Upper lobe of left lung (tissue), 6 donors: ENCODE measurements at regions not wholly inside any gene's neighbourhood (a gene's known extent, or its start where the extent isn't known, plus 50 kb on each side); places are given as distances from the start of the nearest gene placed in this dataset.

Source experiments
- ATAC-seq, 2 donors: fragments of 200-7000 bp; cut with Tn5 transposase; one replicate each; pipeline ENCODE4 v1.9.1; 2022; ENCODE audit warnings: mild to moderate bottlenecking in 2 of 2, moderate library complexity in 2 of 2; ENCODE audit not compliant: low FRiP score in 2 of 2
- DNase-seq, 2 donors: peaks; one replicate each; pipeline ENCODE4 v3.0.0-alpha.2; 2019 to 2020
- H3K27ac ChIP-seq, 4 donors: fragments of 200-600 bp; sonication (generic); one replicate each; pipeline ENCODE4 v1.5.1; 2016 to 2019
- H3K27me3 ChIP-seq, 4 donors: fragments of 200-600 bp; sonication (generic); one replicate each; pipeline ENCODE4 v1.5.1; 2017 to 2019
- H3K36me3 ChIP-seq, 4 donors: fragments of 200-600 bp; sonication (generic); one replicate each; pipeline ENCODE4 v1.5.1; 2016 to 2019
- H3K4me1 ChIP-seq, 4 donors: fragments of 200-600 bp; sonication (generic); one replicate each; pipeline ENCODE4 v1.5.1; 2018 to 2019
- H3K4me3 ChIP-seq, 4 donors: fragments of 200-600 bp; sonication (generic); one replicate each; pipeline ENCODE4 v1.5.1; 2017 to 2019; ENCODE audit warnings: mild to moderate bottlenecking in 2 of 4, moderate library complexity in 1 of 4
- H3K9me3 ChIP-seq, 4 donors: fragments of 200-600 bp; sonication (generic); one replicate each; pipeline ENCODE4 v1.5.1; 2018 to 2019
- EP300 ChIP-seq, 4 donors: sonication (generic); formaldehyde crosslinking; IDR thresholded peaks; one replicate each; pipeline ENCODE4 v1.5.1; 2017; ENCODE audit warnings: antibody characterized with exemption in 4 of 4, control low read depth in 2 of 4
- POLR2A ChIP-seq, 4 donors: fragments of 450-650 bp; IDR thresholded peaks; one replicate each; pipeline ENCODE4 v1.5.1; 2016 to 2017; ENCODE audit warnings: antibody characterized with exemption in 4 of 4, mild to moderate bottlenecking in 2 of 4
- POLR2AphosphoS5 ChIP-seq, 2 donors: sonication (generic); formaldehyde crosslinking; IDR thresholded peaks; one replicate each; pipeline ENCODE4 v1.5.1; 2017; ENCODE audit warnings: antibody characterized with exemption in 2 of 2
- WGBS, 2 donors: methylation state at CpG; one replicate each; pipeline ENCODE4 v1.1.5; 2017 to 2018; 5-methylcytosine and 5-hydroxymethylcytosine counted together
- TF ChIP-seq, protein P1 (sequence below), 6 experiments: fragments of 450-650 bp in 4 of 6; fragments of 200-600 bp in 2 of 6; sonication (generic) in 2 of 6; IDR thresholded peaks; one replicate each; pipeline ENCODE4 v1.5.1; 2016 to 2019; ENCODE audit warnings: antibody characterized with exemption in 6 of 6
- donor health status: DM: no; HTN: no; CAD: no; lungs with moderate emphysema.
- donor health status: DM: no; HTN: yes; CAD: no; lungs with severe emphysema.

DNA sequence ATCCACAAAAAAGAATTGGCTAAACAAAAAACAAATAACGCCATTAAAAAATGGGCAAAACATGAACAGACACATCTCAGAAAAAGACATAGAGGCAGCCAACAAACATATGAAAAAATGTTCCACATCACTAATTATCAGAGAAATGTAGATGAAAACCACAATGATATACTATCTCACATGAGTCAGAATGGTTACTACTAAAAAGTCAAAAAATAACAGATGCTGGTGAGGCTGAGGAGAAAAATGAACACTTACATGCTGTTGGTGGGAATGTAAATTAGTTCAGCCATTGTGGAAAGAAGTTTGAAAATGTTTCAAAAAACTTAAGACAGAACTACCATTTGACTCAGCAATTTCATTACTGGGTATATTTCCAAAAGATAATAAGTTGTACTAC, 430.1 kb upstream of the JAG1 start:
- ATAC-seq (no peak), DNase-seq (no peak)
- H3K27ac ChIP-seq: no peak overlapping the region
- 86 to 93% methylated on average over 1 of the region's 1 CpG for WGBS, 2 donors
- H3K36me3 ChIP-seq: no peaks in the 10 kb centered on the region
- H3K27me3 ChIP-seq: no peaks in the 10 kb centered on the region
- TF ChIP-seq, protein P1, sequence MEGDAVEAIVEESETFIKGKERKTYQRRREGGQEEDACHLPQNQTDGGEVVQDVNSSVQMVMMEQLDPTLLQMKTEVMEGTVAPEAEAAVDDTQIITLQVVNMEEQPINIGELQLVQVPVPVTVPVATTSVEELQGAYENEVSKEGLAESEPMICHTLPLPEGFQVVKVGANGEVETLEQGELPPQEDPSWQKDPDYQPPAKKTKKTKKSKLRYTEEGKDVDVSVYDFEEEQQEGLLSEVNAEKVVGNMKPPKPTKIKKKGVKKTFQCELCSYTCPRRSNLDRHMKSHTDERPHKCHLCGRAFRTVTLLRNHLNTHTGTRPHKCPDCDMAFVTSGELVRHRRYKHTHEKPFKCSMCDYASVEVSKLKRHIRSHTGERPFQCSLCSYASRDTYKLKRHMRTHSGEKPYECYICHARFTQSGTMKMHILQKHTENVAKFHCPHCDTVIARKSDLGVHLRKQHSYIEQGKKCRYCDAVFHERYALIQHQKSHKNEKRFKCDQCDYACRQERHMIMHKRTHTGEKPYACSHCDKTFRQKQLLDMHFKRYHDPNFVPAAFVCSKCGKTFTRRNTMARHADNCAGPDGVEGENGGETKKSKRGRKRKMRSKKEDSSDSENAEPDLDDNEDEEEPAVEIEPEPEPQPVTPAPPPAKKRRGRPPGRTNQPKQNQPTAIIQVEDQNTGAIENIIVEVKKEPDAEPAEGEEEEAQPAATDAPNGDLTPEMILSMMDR (IDR thresholded peaks at IDR 0.05): no peak
- no peak for TF ChIP-seq POLR2AphosphoS5 (IDR thresholded peaks at IDR 0.05)
- no peaks in the 10 kb centered on the region for H3K9me3 ChIP-seq
- H3K4me3 ChIP-seq: no peak overlapping the region
- no peaks in the 10 kb centered on the region for H3K4me1 ChIP-seq

DNA sequence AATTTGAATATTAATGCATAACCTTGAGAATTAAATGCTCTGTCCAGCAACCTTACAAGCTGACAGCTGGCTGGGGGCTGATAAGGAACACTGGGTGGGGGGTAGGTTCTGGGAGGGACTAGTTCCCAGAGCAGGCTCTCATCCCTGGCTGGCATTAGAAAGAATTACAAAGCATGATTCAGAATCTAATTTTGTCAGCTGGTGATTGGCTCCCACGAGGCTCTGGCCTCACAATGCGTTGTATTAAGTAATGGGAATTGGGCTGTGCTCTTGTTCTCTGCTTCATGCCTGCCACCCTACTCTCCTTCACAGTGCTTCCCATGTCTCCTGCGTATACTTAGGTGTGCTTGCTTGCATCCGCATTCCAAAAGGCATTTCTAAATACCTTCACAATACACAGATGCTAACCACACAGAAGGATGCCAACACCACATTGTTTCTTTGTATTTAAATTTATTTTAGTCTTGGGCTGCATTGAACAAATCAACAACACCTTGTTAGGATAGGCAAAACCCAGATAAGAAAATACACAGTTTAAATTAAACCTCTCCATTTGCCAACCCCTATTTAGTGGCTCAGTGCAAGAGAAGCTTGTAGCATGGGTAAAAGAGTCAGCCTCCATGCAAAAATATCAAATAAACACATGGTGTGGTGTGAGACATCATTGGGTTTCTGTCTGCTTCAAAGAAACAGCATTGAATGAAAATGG, 434.5 kb upstream of the JAG1 start:
- ATAC-seq (peak in 1 of 2 donors; percentile 43), DNase-seq (no peak)
- Histone ChIP-seq H3K4me1 (no peaks in the 10 kb centered on the region), H3K36me3 (no peaks in the 10 kb centered on the region), H3K27ac (no peak overlapping the region), H3K4me3 (no peak overlapping the region), H3K27me3 (no peaks in the 10 kb centered on the region), H3K9me3 (no peaks in the 10 kb centered on the region)
- 68 to 77% methylated on average over 4 of the region's 4 CpGs for WGBS, 2 donors
- TF ChIP-seq POLR2AphosphoS5 (IDR thresholded peaks at IDR 0.05) (no peak), POLR2A (IDR thresholded peaks at IDR 0.05) (no peak), EP300 (IDR thresholded peaks at IDR 0.05) (no peak)
- TF ChIP-seq, protein P1 (IDR thresholded peaks at IDR 0.05): no peak

DNA sequence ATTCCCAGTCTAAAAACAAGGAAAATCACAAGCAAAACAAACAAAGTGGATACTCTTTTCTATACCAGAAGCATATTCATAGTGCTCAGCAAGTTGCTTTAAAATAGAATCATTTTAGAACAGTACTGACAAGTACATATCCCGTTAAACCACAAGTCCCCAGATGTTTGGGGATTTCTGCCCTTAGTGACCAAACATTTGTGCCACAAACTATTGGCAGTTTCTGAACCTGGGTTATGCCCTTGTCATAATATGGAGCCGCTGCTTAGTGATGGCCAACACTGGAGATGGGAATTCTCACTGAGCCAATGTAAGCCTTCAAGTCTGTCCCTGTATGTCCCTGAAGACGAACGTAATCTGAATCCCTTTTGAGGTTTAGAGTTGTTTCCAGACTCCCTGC, 436.7 kb upstream of the JAG1 start:
- H3K4me3 ChIP-seq: no peak overlapping the region
- no peaks in the 10 kb centered on the region for H3K4me1 ChIP-seq
- WGBS, 2 donors: 86 to 88% methylated on average over 4 of the region's 4 CpGs
- H3K9me3 ChIP-seq: no peaks in the 10 kb centered on the region
- no peaks in the 10 kb centered on the region for H3K27me3 ChIP-seq
- no peaks in the 10 kb centered on the region for H3K36me3 ChIP-seq
- DNase-seq (no peak), ATAC-seq (no peak)
- TF ChIP-seq POLR2AphosphoS5 (IDR thresholded peaks at IDR 0.05) (no peak), POLR2A (IDR thresholded peaks at IDR 0.05) (no peak), EP300 (IDR thresholded peaks at IDR 0.05) (no peak)
- TF ChIP-seq, protein P1 (IDR thresholded peaks at IDR 0.05): no peak
- H3K27ac ChIP-seq: no peak overlapping the region

DNA sequence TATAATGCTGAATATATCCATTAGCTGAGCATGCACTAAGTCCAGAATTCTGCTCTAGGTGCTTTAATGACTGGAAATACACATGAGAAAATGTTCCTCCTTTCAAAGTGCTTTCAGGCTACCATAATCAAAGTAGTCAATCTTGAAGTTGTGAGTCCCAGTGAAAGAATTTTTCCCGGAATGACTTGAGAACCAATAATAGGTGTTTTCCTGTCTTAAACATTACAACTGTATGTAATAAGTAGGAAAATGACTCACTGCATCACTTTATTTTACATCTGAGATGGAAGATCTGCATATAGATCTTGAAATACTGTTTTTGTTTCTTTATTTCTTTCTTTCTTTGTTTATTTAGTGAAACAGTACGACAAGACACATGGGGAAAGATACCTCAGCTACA, 437.4 kb upstream of the JAG1 start:
- H3K9me3 ChIP-seq: no peaks in the 10 kb centered on the region
- no peaks in the 10 kb centered on the region for H3K27me3 ChIP-seq
- no peak for TF ChIP-seq EP300 (IDR thresholded peaks at IDR 0.05)
- TF ChIP-seq, protein P1 (IDR thresholded peaks at IDR 0.05): no peak
- no peak for TF ChIP-seq POLR2AphosphoS5 (IDR thresholded peaks at IDR 0.05)
- TF ChIP-seq POLR2A (IDR thresholded peaks at IDR 0.05): no peak
- 78 to 83% methylated on average over 2 of the region's 2 CpGs for WGBS, 2 donors
- no peaks in the 10 kb centered on the region for H3K36me3 ChIP-seq
- ATAC-seq (no peak), DNase-seq (no peak)
- no peaks in the 10 kb centered on the region for H3K4me1 ChIP-seq
- no peak overlapping the region for H3K4me3 ChIP-seq
- H3K27ac ChIP-seq: no peak overlapping the region

DNA sequence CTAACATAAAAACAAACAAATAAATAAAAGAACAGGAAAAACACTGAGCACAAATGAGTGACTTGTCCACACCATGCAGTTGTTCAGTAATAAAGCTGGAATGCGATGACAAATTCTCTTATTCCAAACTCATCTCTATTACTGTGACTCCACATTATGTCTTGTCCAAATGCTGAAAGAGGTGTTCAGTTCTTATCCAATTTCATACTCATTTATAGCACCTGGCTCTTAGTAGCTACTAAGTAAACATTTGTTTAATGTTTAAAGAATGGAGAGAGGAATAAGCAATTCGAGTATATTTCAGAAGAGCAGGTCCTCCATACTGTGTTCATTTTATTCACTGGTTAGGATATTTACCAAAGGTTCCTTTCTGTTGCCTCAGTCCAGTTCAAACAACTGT, 439.0 kb upstream of the JAG1 start:
- 68 to 73% methylated on average over 2 of the region's 2 CpGs for WGBS, 2 donors
- H3K27ac ChIP-seq: no peak overlapping the region
- no peaks in the 10 kb centered on the region for H3K36me3 ChIP-seq
- H3K4me1 ChIP-seq: no peaks in the 10 kb centered on the region
- no peak for TF ChIP-seq POLR2AphosphoS5 (IDR thresholded peaks at IDR 0.05)
- TF ChIP-seq EP300 (IDR thresholded peaks at IDR 0.05): no peak
- TF ChIP-seq, protein P1 (IDR thresholded peaks at IDR 0.05): no peak
- TF ChIP-seq POLR2A (IDR thresholded peaks at IDR 0.05): no peak
- no peaks in the 10 kb centered on the region for H3K9me3 ChIP-seq
- H3K4me3 ChIP-seq: no peak overlapping the region
- H3K27me3 ChIP-seq: no peaks in the 10 kb centered on the region
- DNase-seq (no peak), ATAC-seq (no peak)
